SU-DHL-6 (cell line): ENCODE measurements at regions not wholly inside any gene's neighbourhood (a gene's known extent, or its start where the extent isn't known, plus 50 kb on each side); places are given as distances from the start of the nearest gene placed in this dataset.

Experiments used
- H2AFZ ChIP-seq: fragments of 200-600 bp; sonication (generic); 2 replicates; pipeline ENCODE4 v1.6.1; 2014; ENCODE audit warnings: low read depth, mild to moderate bottlenecking, moderate library complexity, mixed read lengths, antibody characterized with exemption, low read length; ENCODE audit not compliant: severe bottlenecking
- H3F3A ChIP-seq: fragments of 200-600 bp; shearing (Covaris generic); 2 replicates; pipeline ENCODE4 v1.6.0; 2016; ENCODE audit warnings: antibody characterized with exemption, mild to moderate bottlenecking; ENCODE audit not compliant: insufficient read depth
- H3K27ac ChIP-seq: fragments of 200-600 bp; sonication (generic); 2 replicates; pipeline ENCODE4 v1.5.1; 2016; ENCODE audit warnings: low read depth, mild to moderate bottlenecking, low read length, moderate library complexity, mixed read lengths
- H3K27me3 ChIP-seq: fragments of 200-600 bp; sonication (generic), shearing (Covaris generic); 2 replicates; pipeline ENCODE4 v1.6.0; 2014; ENCODE audit warnings: mild to moderate bottlenecking, low read length
- H3K36me3 ChIP-seq: fragments of 200-600 bp; sonication (generic); 2 replicates; pipeline ENCODE4 v1.6.1; 2014; ENCODE audit warnings: mild to moderate bottlenecking, low read length, mixed read lengths
- H3K4me2 ChIP-seq: fragments of 300-600, 200-600 bp; shearing (Covaris generic), sonication (generic); 2 replicates; pipeline ENCODE4 v1.6.0; 2014; ENCODE audit warnings: low read length, low read depth, mild to moderate bottlenecking; ENCODE audit not compliant: poor library complexity, severe bottlenecking
- H3K4me3 ChIP-seq: fragments of 200-600 bp; sonication (generic); 2 replicates; pipeline ENCODE4 v1.5.1; 2014; ENCODE audit warnings: antibody characterized with exemption, low read length, mild to moderate bottlenecking, mixed read lengths; ENCODE audit not compliant: insufficient read depth, poor library complexity, severe bottlenecking
- H3K79me2 ChIP-seq: fragments of 200-600 bp; sonication (generic); 2 replicates; pipeline ENCODE4 v1.6.1; 2014; ENCODE audit warnings: mild to moderate bottlenecking, low read length, moderate library complexity; ENCODE audit not compliant: insufficient read depth
- H3K9ac ChIP-seq: fragments of 200-600 bp; sonication (generic); 2 replicates; pipeline ENCODE4 v1.7.0; 2014; ENCODE audit warnings: mild to moderate bottlenecking, low read length
- H3K9me2 ChIP-seq: fragments of 200-600 bp; sonication (generic); replicated peaks from 2 replicates; pipeline ENCODE4 v1.6.1; 2014; ENCODE audit warnings: low read length; ENCODE audit not compliant: insufficient read depth
- H3K9me3 ChIP-seq: fragments of 200-600 bp; sonication (generic); 2 replicates; pipeline ENCODE4 v1.6.1; 2014; ENCODE audit warnings: low read length, mixed read lengths; ENCODE audit not compliant: insufficient read depth
- H4K20me1 ChIP-seq: fragments of 200-600 bp; sonication (generic); 2 replicates; pipeline ENCODE4 v1.6.1; 2014; ENCODE audit warnings: low read depth, mild to moderate bottlenecking, antibody characterized with exemption, low read length, moderate library complexity, mixed read lengths
- CTCF ChIP-seq: fragments of 200-600 bp; sonication (generic); IDR thresholded peaks from one replicate; pipeline ENCODE4 v1.5.1; 2017; ENCODE audit warnings: antibody characterized with exemption, mild to moderate bottlenecking, low read length, moderate library complexity; ENCODE audit not compliant: insufficient read depth, poor library complexity, severe bottlenecking
- EZH2phosphoT487 ChIP-seq: fragments of 200-600 bp; sonication (generic), shearing (Covaris generic); conservative IDR thresholded peaks from 2 replicates; pipeline ENCODE4 v1.6.1; 2018; ENCODE audit warnings: mild to moderate bottlenecking, antibody characterized with exemption, low read length, moderate library complexity, mixed read lengths

- H3K27ac ChIP-seq = no peak overlapping the region
- H3K4me2 ChIP-seq = no peak overlapping the region
- no peaks in the 10 kb centered on the region for H3K9me3 ChIP-seq
- H3K79me2 ChIP-seq = no peaks in the 10 kb centered on the region
- H3F3A ChIP-seq = no peaks in the 10 kb centered on the region
- no peak overlapping the region for H3K9ac ChIP-seq
- H2AFZ ChIP-seq = no peak overlapping the region
- H3K9me2 ChIP-seq = no peaks in the 10 kb centered on the region
- no peaks in the 10 kb centered on the region for H4K20me1 ChIP-seq
- no peak for TF ChIP-seq EZH2phosphoT487
- TF ChIP-seq CTCF = no peak
- H3K27me3 ChIP-seq = no peaks in the 10 kb centered on the region
- H3K4me3 ChIP-seq = peak overlapping the region; percentile 18
- no peaks in the 10 kb centered on the region for H3K36me3 ChIP-seq
Observed at GRCh38 chr2:172193331-172194089, 90.8 kb upstream of the DLX2 start.

GRCh38 chr2:172195836-172196376, 93.2 kb upstream of the DLX2 start:
- Histone ChIP-seq H3K4me2 (no peak overlapping the region), H3K36me3 (no peaks in the 10 kb centered on the region), H3K9me2 (no peaks in the 10 kb centered on the region), H3K79me2 (no peaks in the 10 kb centered on the region), H2AFZ (no peak overlapping the region), H3F3A (no peaks in the 10 kb centered on the region), H3K27ac (no peak overlapping the region), H3K27me3 (no peaks in the 10 kb centered on the region), H3K9me3 (peaks cover 11% of the 10 kb centered on the region), H3K4me3 (no peak overlapping the region), H4K20me1 (no peaks in the 10 kb centered on the region), H3K9ac (no peak overlapping the region)
- no peak for TF ChIP-seq EZH2phosphoT487
- TF ChIP-seq CTCF = no peak

GRCh38 chr2:172196768-172197431, 94.2 kb upstream of the DLX2 start:
- Histone ChIP-seq H3K27ac (no peak overlapping the region), H4K20me1 (no peaks in the 10 kb centered on the region), H3K9me2 (no peaks in the 10 kb centered on the region), H3K4me3 (no peak overlapping the region), H3K27me3 (no peaks in the 10 kb centered on the region), H3F3A (no peaks in the 10 kb centered on the region), H3K79me2 (no peaks in the 10 kb centered on the region), H3K9ac (no peak overlapping the region), H2AFZ (no peak overlapping the region), H3K36me3 (no peaks in the 10 kb centered on the region), H3K9me3 (peaks cover 11% of the 10 kb centered on the region), H3K4me2 (no peak overlapping the region)
- TF ChIP-seq CTCF = no peak
- no peak for TF ChIP-seq EZH2phosphoT487
